Activated CD4-positive, alpha-beta T cell treated with anti-CD3 and anti-CD28 coated beads, Interleukin-2, Interleukin-6, amounts not matched to agents 100 ng/mL and 50 ng/mL, durations not matched to agents 16 hours and 8 hours (primary cell): ENCODE measurements at regions not wholly inside any gene's neighbourhood (a gene's known extent, or its start where the extent isn't known, plus 50 kb on each side); places are given as distances from the start of the nearest gene placed in this dataset.
A peak's percentile ranks its signal among the peaks of the same experiment; 100 is the strongest.
"Not testable (repeated sequence)": the region's sequence is repeated elsewhere in the genome, so short reads cannot be mapped to it uniquely, and the experiment has no call there.

Experiments
- DNase-seq: peaks from one replicate; pipeline ENCODE4 v3.0.0-alpha.2; 2020

DNA sequence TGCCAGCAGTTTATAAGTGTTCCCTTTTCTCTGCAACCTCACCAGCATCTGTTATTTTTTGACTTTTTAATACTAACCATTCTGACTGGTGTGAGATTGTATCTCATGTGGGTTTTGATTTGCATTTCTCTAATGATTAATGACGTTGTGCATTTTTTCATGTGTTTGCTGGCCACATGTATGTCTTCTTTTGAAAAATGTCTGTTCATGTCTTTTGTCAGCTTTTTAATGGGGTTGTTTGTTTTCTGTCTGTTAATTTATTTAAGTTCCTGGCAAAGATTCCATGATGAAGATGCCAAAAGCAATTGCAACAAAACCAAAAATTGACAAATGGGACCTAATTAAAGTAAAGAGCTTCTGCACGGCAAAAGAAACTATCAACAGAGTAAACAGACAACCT lies 137.2 kb upstream of the JCAD start:
- DNase-seq = not testable (repeated sequence)

DNA sequence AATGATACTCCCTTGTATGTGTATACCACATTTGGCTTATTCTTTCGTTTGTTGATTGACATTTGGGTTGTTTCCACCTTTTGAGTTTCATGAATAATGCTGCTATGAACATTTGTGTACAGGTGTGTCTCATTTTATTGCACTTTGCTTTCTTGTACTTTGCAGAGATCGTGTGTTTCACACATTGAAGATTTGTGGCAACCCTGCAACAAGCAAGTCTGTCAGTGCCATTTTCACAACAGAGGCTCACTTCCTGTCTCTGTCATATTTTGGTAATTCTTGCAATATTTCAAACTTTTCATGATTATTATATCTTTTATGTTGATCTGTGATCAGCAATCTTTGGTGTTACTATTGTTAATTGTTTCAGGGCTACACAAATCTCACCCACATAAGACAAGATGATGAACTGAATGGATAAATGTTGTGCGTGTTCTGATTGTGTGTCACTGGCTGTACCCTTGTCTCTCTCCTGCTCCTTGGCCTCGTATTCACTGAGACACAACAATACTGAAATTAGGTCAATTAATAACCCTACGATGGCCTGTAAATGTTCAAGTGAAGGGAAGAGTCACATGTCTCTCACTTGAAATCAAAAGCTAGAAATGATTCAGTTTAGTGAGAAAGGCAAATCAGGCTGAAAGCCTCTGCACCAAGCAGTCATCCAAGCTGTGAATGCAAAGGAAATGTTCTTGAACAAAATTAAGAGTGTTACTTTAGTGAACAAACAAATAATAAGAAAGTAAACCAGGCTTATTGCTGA lies 133.6 kb upstream of the JCAD start:
- peak; percentile 17 for DNase-seq

DNA sequence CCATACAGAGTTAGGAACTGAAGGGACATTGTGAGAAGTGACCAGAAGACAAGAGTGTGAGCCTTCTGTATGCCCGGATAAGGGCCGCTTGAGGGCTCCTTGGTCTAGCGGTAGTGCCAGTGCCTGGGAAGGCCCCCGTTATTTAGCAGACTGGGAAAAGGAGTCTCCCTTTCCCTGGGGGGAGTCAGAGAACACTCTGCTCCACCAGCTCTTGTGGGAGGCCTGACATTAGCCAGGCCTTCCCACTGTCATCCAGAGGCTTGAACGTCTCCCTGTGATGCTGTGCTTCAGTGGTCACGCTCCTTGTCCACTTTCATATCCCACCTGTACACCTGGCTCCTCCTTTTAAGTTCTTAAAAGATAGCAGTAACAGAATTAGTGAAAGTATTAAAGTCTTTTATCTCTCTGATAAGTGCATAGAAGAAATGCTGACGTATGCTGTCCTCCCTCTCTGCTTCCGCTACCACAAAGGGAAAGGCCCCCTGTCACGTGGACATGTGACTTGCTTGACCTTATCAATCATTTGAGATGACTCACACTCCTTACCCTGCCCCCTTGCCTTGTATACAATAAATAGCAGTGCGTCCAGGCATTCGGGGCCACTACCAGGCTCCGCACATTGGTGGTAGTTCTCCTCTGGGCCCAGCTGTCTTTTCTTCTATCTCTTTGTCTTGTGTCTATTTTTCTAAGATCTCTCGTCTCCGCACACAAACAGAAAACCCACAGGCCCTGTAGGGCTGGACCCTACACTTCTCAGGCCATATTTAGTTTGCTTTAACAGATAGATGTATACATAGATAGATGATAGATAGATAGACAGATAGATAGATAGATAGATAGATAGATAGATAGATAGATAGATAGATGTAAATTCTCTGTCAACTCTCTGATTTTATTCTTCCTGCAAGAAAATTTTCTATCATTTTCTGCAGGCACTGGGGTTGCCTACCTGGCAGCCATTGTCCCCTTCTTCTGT lies 131.5 kb upstream of the JCAD start:
- no peak for DNase-seq

DNA sequence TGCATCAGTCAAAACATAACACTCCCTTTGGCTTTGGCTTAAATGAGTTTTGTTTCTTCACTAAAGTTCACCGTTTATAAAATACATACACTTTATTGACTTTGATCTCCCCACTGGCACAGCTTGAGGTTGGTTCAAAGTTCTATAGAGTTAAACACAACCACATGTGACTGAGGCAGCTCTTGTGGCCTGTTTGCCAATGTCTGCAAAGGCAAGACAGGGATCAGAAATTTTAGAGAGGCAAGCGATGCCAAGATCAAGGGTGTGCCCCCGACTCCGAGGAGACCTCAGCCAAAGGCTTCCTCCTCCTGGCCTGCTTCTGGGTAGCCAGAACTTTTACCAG lies 129.8 kb upstream of the JCAD start:
- DNase-seq = no peak

DNA sequence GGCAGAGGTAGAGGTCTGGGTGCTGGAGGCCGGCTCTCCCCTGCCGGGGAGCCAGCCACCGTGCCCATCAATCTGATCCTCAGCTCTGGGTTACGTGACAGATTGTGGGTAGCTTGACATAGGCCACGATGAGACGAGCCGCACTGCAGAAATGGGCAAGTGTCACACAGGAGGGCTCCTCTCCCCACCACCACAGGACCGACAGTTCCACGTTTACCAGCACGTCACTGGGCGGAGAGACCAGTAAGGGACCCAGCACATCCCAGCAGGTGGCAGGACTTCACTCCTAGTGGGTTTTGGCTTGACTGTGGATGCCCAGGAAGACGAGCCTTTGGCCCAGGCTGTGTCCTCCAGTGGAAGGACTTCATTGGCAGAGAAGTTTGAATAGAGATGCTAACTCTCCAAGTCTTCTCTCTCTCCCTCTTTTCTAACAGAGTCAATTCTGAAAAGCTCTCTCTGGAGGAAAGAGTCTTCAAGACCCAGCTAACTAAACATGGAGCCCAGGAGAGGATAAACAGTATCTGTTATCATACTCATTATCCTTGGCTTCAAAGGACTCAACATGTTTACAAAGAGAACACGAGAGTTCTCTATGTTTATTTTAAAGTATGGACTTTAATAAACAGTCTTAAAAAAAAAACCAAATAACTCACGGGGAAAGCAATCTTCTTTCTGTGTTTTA lies 129.3 kb upstream of the JCAD start:
- no peak for DNase-seq

DNA sequence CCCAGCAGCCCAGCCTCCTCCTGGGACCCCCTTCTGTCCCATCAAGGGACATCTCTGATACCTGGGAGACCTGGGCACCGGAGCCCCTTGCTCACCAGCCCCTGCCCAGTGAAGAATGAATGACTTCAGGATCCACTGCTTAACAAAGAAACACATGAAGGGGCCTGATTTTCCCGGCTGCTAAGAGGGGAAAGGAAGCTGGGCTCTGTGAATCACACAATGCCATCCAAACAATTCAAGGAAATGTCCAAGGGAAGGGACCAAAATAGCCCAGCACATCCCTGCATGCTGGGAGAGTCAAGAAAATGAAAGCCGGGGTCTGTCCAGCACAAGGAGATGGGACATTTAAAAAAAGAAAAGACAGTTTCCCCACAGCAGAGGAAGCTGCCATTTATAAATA lies 128.7 kb upstream of the JCAD start:
- no peak for DNase-seq

DNA sequence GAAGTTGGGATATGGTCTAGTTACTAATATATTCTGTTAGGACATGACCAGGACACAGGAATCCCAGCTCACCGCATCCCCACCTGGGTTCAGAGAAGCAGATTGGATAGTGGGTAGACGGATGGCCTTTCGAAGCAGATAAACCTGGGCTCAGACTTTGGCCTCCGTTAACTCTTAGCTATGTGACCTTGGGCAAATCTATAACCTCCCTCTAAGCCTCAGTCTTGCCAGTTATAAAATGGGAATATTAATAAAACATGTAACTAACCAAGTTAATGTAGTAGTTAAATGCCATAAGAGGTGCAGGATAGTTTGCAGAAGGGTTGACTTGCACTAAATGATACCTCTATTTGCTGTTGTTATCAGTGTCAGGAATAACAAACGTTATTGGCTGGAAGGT lies 127.6 kb upstream of the JCAD start:
- no peak for DNase-seq

DNA sequence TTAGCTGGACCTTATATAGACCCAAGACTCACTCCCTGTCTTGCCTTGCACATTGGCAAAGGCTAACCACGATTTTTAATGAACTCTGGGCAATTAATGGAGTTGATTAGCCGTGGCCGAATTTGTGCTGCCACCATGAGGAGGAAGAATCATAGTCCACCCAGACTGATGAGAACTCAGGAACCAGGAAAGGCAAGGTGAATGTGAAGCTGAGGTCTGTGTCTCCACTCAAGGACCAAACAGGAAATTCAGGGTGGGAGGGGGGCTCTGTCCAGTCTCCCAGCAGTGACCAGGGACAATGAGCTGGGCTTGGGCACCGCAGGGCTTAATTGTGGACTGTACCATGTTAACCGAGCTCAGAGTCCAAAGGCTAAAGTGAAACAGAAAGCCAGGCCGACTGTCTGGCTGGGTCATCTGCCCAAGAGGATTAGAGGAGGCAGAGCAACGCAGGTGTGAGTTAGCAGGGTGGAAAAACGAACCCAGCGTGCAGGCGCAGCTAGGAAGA lies 127.0 kb upstream of the JCAD start:
- no peak for DNase-seq

DNA sequence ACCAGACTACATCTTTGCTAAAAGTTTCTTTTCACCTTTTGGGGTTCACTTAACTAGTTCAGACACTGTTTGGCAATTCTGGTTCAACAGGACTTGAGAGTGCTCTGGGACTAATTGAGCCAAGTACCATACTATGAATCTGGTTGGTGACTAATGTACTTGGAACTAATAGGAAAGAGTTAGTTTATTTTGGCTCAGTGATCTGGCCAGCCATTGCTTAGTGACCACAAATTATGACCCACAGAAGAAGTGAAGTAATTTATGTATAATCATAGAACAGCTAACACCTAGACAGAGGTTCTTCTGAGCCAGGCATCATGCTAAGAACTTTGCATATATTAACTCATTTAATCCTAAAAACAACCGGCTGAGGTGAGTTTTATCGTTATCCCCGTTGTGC lies 126.5 kb upstream of the JCAD start:
- DNase-seq = no peak

DNA sequence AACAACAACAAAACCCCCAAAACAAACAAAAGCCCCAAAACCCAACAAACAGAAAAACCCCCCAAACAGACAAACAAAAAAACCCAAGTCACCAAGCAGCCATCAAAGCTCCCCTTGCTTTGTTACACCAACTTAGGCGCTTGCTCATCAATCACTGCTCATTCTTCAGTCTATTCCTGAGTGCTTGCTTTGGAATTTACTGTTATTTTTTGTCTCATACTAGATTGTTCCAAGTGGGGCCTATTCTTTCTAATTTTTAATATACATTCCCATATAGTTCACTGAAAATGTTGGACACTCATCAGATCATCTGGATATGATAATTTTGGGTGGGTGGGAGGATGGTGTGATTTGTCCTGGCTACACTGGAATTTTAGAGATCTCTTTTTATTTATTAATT lies 126.0 kb upstream of the JCAD start:
- no peak for DNase-seq

DNA sequence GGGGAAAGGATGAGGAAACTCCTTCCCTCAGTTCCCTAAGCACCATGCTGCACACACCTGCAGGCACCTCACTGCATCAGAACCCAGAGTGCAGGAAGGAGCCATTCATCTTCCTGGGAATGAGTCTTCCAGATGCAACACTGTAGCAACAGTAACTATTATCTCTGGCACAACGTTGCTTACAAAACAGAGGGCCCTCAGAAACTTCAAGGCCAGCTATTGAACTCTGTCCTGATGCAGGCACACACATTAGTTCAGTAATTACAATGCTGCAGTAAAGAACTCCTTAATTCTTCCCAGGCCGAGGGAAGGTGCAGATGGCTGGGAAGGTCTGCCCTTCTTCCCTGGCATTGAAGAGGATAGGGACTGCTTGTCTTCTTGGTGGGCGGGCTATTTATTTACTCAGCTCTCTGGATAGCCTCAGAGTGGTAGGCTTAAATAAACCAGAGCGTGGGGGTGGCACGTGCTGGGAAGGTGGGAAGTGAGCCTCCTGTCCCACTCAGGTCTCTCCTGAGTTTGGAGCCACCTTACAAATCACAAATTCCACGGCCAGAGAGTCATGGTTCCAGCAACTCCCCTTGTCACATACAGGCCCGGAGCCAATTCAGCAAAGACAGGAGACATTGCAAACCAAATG lies 125.1 kb upstream of the JCAD start:
- no peak for DNase-seq

DNA sequence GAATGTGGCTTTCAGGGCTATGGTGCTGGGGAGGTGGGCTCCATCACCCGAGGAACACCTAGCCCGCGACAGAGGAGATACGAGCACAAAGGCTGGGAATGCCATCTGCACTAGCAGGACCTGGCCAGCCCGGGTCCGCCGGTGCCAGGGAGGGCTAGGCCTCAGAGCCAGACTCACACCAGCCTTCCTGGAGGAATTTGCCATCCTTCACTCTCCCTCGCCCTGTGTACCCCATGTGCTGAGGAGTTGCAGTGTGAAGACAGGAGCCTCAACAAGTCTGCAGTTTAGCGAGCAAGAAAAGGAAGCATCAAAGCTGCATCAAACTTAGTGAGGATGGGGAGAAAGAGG lies 123.6 kb upstream of the JCAD start:
- DNase-seq = no peak

DNA sequence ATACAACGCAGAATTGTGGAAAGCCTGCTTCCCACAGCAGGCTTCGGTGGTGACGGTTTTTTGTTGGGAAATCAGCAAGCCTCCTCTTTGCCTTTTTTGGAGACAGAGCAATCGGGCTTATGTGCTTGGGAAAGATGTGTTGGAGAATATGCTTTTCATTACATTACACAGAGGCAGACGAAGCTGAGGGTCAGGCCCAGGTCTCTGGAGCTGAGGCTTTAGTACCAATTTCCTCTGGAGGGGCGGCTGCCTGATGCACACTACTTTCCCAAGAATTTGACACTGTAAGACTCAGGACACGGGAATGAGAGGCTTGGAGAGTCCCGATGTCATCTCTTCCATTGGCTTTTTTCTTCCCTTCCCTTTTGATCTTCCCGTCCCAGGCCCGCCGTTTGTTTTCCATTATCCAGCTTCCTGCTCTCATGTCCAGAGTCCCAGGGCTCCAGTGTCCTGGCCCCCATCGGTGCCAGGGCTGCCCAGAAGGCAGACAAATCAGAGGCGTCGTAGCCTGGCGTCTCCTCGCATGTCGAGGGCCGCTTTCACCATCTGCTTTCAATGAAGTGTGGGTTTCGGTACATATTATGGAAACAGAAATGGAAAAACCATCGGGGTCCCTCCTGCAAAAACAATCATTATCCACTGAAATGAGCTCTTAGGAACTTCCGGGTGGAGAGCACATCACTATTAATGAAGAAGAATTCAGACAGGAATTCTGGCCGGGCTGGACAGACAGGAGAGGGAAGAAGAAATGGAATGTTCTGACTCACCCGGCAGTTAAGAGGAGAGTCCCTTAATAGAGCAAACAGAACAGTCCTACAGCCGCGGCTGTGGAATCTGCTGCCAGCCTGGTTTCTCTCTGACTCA lies 123.0 kb upstream of the JCAD start:
- DNase-seq = no peak

DNA sequence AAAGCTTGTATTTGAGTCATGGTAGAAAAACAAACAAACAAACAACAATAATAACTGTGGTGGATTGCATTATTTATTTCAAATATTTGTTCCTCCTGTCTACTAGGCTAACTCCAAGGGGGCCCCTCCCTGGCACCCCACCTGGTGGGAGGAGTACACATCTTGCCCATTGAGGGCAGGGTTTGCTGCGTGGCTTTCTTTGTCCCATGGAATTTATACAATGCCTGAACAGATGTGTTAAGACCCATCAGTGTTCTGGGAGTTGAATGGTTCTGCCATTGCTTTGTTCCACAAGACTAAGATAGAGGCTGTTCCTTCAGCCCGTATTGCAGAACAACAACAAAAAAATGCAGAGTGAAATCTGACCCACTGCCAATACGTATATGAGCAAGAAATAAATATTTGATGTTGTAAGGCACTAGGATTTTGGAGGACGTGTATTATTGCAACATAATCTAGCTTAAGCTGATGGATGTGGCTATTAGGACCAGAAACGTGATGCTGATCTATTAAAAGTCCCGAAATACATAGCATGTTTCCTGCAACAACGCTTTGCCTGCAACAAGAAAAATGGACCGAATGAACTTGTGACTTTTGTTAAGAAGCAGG lies 119.1 kb upstream of the JCAD start:
- no peak for DNase-seq

DNA sequence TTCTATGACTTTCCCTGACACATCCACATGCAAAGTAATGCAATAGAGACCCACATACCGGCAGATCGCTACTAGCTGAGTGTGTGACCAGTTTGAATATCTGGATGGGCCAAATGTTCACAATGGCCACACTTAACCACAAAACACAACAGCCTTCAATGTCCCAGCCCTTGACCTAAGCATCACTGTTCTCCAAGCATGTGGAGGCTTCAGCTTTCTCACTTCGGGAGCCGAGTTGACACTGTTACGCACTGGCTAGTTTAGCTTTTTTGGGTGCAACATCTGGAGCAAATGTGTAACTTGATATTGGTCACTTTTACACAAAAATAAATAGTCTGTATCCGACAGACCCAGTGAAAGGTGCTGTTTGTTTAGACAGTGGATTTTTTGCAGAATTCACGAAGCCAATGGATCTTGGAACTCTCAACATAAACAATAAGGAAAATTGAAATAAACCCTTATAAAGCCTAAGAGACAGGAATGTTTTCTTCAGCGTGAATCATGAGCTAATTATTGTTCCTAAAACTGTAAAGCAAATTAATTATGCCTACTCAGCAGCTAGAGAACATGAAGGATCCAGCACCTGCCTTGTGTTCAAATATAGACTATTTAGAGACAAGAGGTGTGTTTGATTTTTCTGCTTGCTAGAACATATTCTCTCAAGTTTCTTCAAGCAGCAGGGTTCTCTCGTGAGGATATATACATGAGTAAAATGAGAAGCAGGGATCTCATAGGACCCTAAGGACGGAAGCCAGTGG lies 117.6 kb upstream of the JCAD start:
- DNase-seq = no peak

DNA sequence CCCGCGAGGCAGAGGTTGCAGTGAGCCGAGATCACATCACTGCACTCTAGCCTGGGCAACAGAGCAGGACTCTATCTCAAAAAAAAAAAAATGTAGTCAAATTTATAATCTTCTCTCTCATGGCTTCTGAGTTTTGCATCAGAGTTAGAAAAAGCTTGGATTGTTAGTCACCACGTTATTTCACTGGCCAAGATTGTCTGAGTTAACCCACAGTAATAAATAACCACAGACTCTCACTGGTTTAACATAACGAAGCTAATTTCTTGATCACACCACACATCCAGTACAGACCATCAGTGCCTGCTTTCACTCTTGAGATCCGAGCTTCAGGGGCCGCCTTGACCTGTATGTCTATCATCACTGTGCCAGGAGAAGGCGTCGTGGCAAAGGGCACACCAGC lies 116.8 kb upstream of the JCAD start:
- no peak for DNase-seq

DNA sequence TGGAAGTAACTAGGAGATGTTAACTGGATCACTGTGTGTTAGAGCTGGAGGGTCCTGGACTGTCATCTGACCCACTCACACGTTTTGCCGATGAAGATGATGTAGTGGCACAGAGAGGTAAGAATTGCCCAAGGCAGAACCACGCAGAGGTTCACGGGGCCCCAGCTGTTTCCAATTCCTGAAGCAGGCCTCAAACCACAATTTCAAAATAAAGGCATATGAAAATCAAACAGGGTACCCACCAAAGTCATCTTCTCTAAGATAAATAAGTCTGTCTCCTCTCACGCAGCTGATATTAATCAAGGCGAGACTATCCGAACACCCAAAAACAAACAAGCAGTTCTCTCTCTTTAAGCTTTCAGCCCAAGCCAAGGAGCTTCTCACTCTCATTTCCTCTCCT lies 113.3 kb upstream of the JCAD start:
- no peak for DNase-seq

DNA sequence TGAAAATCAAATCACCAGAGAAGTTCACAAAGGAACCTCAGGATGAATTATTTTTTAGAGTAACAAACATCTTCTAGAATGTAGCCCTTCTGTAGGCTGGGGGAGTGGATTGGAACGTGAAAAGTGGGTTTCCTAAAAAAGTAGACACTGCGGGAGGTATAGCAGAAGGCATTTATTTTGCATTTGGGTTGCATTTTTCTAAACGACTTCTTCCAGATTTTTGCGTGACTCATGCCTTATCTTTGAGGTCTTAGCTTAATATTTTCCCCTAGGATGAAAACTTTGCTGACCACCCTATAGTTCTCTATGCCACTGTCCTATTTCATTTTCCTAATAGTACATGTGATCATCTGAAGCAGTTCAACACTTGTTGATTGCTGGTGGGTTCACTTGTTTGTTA lies 112.7 kb upstream of the JCAD start:
- no peak for DNase-seq

DNA sequence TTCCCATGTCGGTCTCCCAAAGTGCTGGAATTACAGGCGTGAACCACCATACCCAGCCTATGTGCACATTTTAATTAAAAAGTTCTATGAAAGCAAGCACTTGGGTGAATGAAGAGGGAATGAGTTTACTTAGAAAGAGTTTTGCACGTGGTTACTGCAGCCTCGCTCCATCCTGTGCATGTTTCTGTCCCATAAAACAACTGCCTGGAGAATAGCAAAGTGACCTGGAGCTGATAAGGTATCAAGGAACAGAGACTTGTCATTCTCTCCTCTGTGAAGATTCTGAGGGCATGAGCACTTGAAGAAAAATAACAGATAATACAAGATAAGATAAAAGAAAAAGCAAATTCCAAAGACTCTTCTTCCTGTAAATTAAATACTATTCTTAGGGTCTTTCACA lies 112.2 kb upstream of the JCAD start:
- no peak for DNase-seq

DNA sequence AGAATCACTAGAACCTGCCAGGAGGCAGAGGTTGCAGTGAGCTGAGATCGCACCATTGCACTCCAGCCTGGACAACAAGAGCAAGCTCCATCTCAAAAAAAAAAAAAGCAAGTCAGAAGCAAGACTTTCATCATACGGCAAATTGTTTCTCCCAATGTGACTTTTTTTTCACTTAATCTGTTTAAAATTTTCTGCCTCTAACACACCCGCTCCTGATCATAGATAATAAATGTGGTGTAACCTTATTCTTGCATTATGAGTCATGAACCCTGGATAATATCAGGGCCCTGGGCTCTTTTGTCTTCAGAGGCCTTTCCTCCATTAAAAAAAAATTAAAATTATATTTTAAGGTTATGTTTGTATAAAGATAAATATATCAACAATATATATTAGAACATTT lies 111.4 kb upstream of the JCAD start:
- no peak for DNase-seq

DNA sequence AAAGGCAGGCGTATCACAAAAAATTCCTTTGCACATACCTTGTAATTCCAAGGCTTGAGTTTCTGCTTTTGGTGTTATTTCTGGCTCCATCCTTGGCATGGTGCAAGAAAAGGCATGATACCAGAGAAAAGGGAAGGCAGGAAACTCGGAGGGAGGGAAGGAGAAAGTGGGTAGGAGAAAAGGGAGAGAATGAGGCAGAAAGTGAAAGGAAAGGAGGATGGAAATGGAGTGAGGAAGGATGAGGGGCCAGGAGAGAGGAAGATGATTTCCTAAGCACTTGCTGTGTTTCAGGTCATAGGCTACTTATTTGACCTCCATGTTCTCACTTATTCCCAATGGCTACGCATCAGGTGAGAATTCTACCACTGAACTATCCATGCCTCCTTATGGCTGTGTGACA lies 110.8 kb upstream of the JCAD start:
- DNase-seq = no peak
